GM18499 (cell line): ENCODE measurements at regions not wholly inside any gene's neighbourhood (a gene's known extent, or its start where the extent isn't known, plus 50 kb on each side); places are given as distances from the start of the nearest gene placed in this dataset.
A peak's percentile ranks its signal among the peaks of the same experiment; 100 is the strongest.

Experiments used
- ATAC-seq: cut with Tn5 transposase; IDR thresholded peaks from one replicate; pipeline ENCODE4 v1.9.1; 2021; ENCODE audit warnings: moderate number of reproducible peaks; ENCODE audit not compliant: insufficient read depth, unreplicated experiment

GRCh38 chr2:118223992-118224894 is 136.0 kb downstream of the INSIG2 start:
- ATAC-seq, result peak; percentile 27

- no peak for ATAC-seq
These were observed 135.3 kb downstream of the INSIG2 start for GRCh38 chr2:118223511-118223991.

- ATAC-seq, result no peak
These were observed 134.6 kb downstream of the INSIG2 start for GRCh38 chr2:118222672-118223421.

GRCh38 chr2:118222273-118222594 is 134.0 kb downstream of the INSIG2 start:
- no peak for ATAC-seq

GRCh38 chr2:118221536-118222272 is 133.4 kb downstream of the INSIG2 start:
- ATAC-seq, result peak; percentile 56

GRCh38 chr2:118219611-118220010 is 131.3 kb downstream of the INSIG2 start:
- no peak for ATAC-seq

- ATAC-seq, result no peak
These were observed 128.0 kb downstream of the INSIG2 start for GRCh38 chr2:118216224-118216623.

- no peak for ATAC-seq
These were observed 121.5 kb downstream of the INSIG2 start for GRCh38 chr2:118209727-118210126.

GRCh38 chr2:118207889-118208288 is 119.6 kb downstream of the INSIG2 start:
- no peak for ATAC-seq

- peak; percentile 89 for ATAC-seq
These were observed 114.5 kb downstream of the INSIG2 start for GRCh38 chr2:118202707-118203303.

GRCh38 chr2:118198268-118198667 is 110.0 kb downstream of the INSIG2 start:
- no peak for ATAC-seq

- ATAC-seq, result no peak
These were observed 108.9 kb downstream of the INSIG2 start for GRCh38 chr2:118197011-118197675.

GRCh38 chr2:118190474-118190873 is 102.2 kb downstream of the INSIG2 start:
- ATAC-seq, result no peak

- ATAC-seq, result no peak
These were observed 98.6 kb downstream of the INSIG2 start for GRCh38 chr2:118186858-118187254.

GRCh38 chr2:118186110-118186857 is 98.0 kb downstream of the INSIG2 start:
- ATAC-seq, result peak; percentile 84

GRCh38 chr2:118185210-118186109 is 97.2 kb downstream of the INSIG2 start:
- no peak for ATAC-seq

GRCh38 chr2:118183381-118183780 is 95.1 kb downstream of the INSIG2 start:
- ATAC-seq, result no peak

- no peak for ATAC-seq
These were observed 91.2 kb downstream of the INSIG2 start for GRCh38 chr2:118179445-118179844.
